H1 (cell line): ENCODE measurements at regions not wholly inside any gene's neighbourhood (a gene's known extent, or its start where the extent isn't known, plus 50 kb on each side); places are given as distances from the start of the nearest gene placed in this dataset.

Experiments used
- CTCF ChIA-PET: fragments of 300-600 bp; sonication (Branson Sonifier 250); formaldehyde crosslinking; loops from one replicate; lab custom pipeline; 2021; ENCODE audit not compliant: partially characterized antibody; lab: Charles Lee
- POLR2A ChIA-PET: fragments of 300-600 bp; sonication (Branson Sonifier 250); formaldehyde crosslinking; loops from one replicate; lab custom pipeline; 2021; ENCODE audit warnings: inconsistent platforms; ENCODE audit not compliant: partially characterized antibody; lab: Charles Lee
- DNase-seq, 2 experiments: peaks; one replicate each; pipeline versions ENCODE4 v3.0.0 to v3.0.0-alpha.2; 2010 to 2022; ENCODE audit warnings: low spot score in 2 of 2, low read depth in 1 of 2, mixed read lengths in 1 of 2
- FAIRE-seq: peaks from 2 replicates; lab custom pipeline; 2011; peaks lifted over from hg19 to GRCh38; lab: Jason Lieb, UNC
- H2AFZ ChIP-seq: 2 replicates; pipeline ENCODE4 v1.8.1; 2012; ENCODE audit warnings: low read length, inconsistent platforms
- H2AK5ac ChIP-seq: 2 replicates; pipeline ENCODE4 v1.6.1; 2013; ENCODE audit warnings: low read depth, low read length
- H2BK120ac ChIP-seq: replicated peaks from 2 replicates; pipeline ENCODE3; 2013; ENCODE audit warnings: low read depth, low read length, inconsistent platforms
- H2BK12ac ChIP-seq: 2 replicates; pipeline ENCODE4 v1.6.1; 2013; ENCODE audit warnings: low read depth, low read length
- H2BK15ac ChIP-seq: 2 replicates; pipeline ENCODE4 v1.6.1; 2013; ENCODE audit warnings: low read length
- H2BK20ac ChIP-seq: 2 replicates; pipeline ENCODE4 v1.6.1; 2013; ENCODE audit warnings: low read length
- H2BK5ac ChIP-seq: 2 replicates; pipeline ENCODE4 v1.6.1; 2013; ENCODE audit warnings: low read depth, low read length
- H3K14ac ChIP-seq: 2 replicates; pipeline ENCODE4 v1.6.1; 2013; ENCODE audit warnings: inconsistent platforms; ENCODE audit not compliant: insufficient read length
- H3K18ac ChIP-seq: 2 replicates; pipeline ENCODE4 v1.6.1; 2013; ENCODE audit warnings: low read length; ENCODE audit errors: extremely low read depth
- H3K23ac ChIP-seq: 2 replicates; pipeline ENCODE4 v1.6.1; 2013; ENCODE audit warnings: inconsistent platforms; ENCODE audit not compliant: insufficient read length
- H3K23me2 ChIP-seq: 2 replicates; pipeline ENCODE4 v1.6.1; 2013; ENCODE audit warnings: low read depth, low read length
- H3K27ac ChIP-seq: 2 replicates; pipeline ENCODE4 v1.6.1; 2011; ENCODE audit warnings: low read depth, low read length, inconsistent platforms
- H3K27me3 ChIP-seq, 4 experiments: replicated peaks in 1 of 4; 1 replicate in 1 of 4; 2 replicates in 3 of 4; pipeline versions ENCODE4 v1.6.1 to v1.8.1; 2011 to 2013; ENCODE audit warnings: low read length in 3 of 4, mild to moderate bottlenecking in 3 of 4, inconsistent platforms in 2 of 4, mixed read lengths in 2 of 4, moderate library complexity in 1 of 4; ENCODE audit not compliant: control insufficient read depth in 3 of 4, insufficient read depth in 3 of 4; ENCODE audit errors: extremely low read depth in 1 of 4
- H3K36me3 ChIP-seq, 4 experiments: 2 replicates each; pipeline versions ENCODE4 v1.6.1 to v1.8.1; 2011 to 2013; ENCODE audit warnings: mild to moderate bottlenecking in 4 of 4, low read length in 3 of 4, moderate library complexity in 2 of 4, control low read depth in 1 of 4, inconsistent platforms in 1 of 4; ENCODE audit not compliant: insufficient read depth in 4 of 4, control insufficient read depth in 2 of 4
- H3K4ac ChIP-seq: replicated peaks from 2 replicates; pipeline ENCODE3; 2013; ENCODE audit warnings: low read length, low read depth, mixed read lengths, inconsistent platforms; ENCODE audit not compliant: insufficient read length
- H3K4me1 ChIP-seq, 4 experiments: replicated peaks in 1 of 4; 1 replicate in 1 of 4; 2 replicates in 3 of 4; pipeline versions ENCODE4 v1.6.1 to v1.8.1; 2011 to 2013; ENCODE audit warnings: low read length in 3 of 4, inconsistent platforms in 2 of 4, mixed read lengths in 1 of 4; ENCODE audit not compliant: insufficient read depth in 4 of 4, control insufficient read depth in 3 of 4
- H3K4me2 ChIP-seq, 2 experiments: 2 replicates each; pipeline versions ENCODE4 v1.6.1 to v1.8.1; 2011 to 2013; ENCODE audit warnings: low read depth in 2 of 2, low read length in 2 of 2, control low read depth in 1 of 2, inconsistent platforms in 1 of 2, mild to moderate bottlenecking in 1 of 2; ENCODE audit not compliant: insufficient read depth in 1 of 2
- H3K4me3 ChIP-seq, 4 experiments: fragments of 200-600, 300-600 bp in 1 of 4; sonication (generic), shearing (Covaris generic), sonication (Bioruptor Twin) in 1 of 4; 2 replicates each; pipeline versions ENCODE4 v1.5.1 to v1.8.1; 2011 to 2016; ENCODE audit warnings: low read length in 4 of 4, low read depth in 3 of 4, control low read depth in 2 of 4, inconsistent platforms in 2 of 4, mild to moderate bottlenecking in 2 of 4, mixed read lengths in 1 of 4, moderate library complexity in 1 of 4; ENCODE audit not compliant: insufficient read depth in 2 of 4; ENCODE audit errors: extremely low read depth in 1 of 4
- H3K56ac ChIP-seq: replicated peaks from 2 replicates; pipeline ENCODE3; 2013; ENCODE audit warnings: low read depth, mild to moderate bottlenecking, mixed read lengths, low read length, inconsistent platforms; ENCODE audit not compliant: insufficient read length
- H3K79me1 ChIP-seq: 2 replicates; pipeline ENCODE4 v1.6.1; 2013; ENCODE audit warnings: low read depth, low read length, control low read depth
- H3K79me2 ChIP-seq, 2 experiments: 2 replicates each; pipeline versions ENCODE4 v1.6.1 to v1.8.1; 2012 to 2013; ENCODE audit warnings: low read length in 2 of 2, mild to moderate bottlenecking in 2 of 2, inconsistent platforms in 1 of 2; ENCODE audit not compliant: insufficient read depth in 2 of 2, control insufficient read depth in 1 of 2
- H3K9ac ChIP-seq, 4 experiments: replicated peaks in 1 of 4; 1 replicate in 1 of 4; 2 replicates in 3 of 4; pipeline versions ENCODE4 v1.6.1 to v1.8.1; 2011 to 2013; ENCODE audit warnings: low read depth in 3 of 4, low read length in 3 of 4, control low read depth in 2 of 4, mild to moderate bottlenecking in 2 of 4, moderate library complexity in 2 of 4, inconsistent platforms in 1 of 4; ENCODE audit errors: extremely low read depth in 1 of 4
- H3K9me3 ChIP-seq, 2 experiments: 2 replicates each; pipeline versions ENCODE4 v1.6.1 to v1.8.1; 2012 to 2013; ENCODE audit warnings: mild to moderate bottlenecking in 2 of 2, moderate library complexity in 2 of 2, control low read depth in 1 of 2, inconsistent platforms in 1 of 2, low read depth in 1 of 2, low read length in 1 of 2, mixed read lengths in 1 of 2; ENCODE audit not compliant: insufficient read depth in 2 of 2
- H4K20me1 ChIP-seq, 2 experiments: replicated peaks in 1 of 2; 2 replicates each; pipeline versions ENCODE3 to v1.8.1; 2011 to 2013; ENCODE audit warnings: inconsistent platforms in 2 of 2, low read length in 2 of 2, mild to moderate bottlenecking in 1 of 2; ENCODE audit not compliant: insufficient read depth in 2 of 2, control insufficient read depth in 1 of 2
- H4K5ac ChIP-seq: 2 replicates; pipeline ENCODE4 v1.6.1; 2013; ENCODE audit warnings: low read length, low read depth, mixed read lengths, inconsistent platforms; ENCODE audit not compliant: insufficient read length
- H4K8ac ChIP-seq: 2 replicates; pipeline ENCODE4 v1.8.0; 2013; ENCODE audit warnings: mild to moderate bottlenecking, moderate library complexity, low read length, inconsistent platforms; ENCODE audit not compliant: insufficient read depth; ENCODE audit errors: extremely low read depth
- H4K91ac ChIP-seq: replicated peaks from 2 replicates; pipeline ENCODE3; 2013; ENCODE audit warnings: low read length, mixed read lengths, inconsistent platforms; ENCODE audit not compliant: insufficient read length
- ATF3 ChIP-seq: IDR thresholded peaks from 2 replicates; pipeline ENCODE4 v1.6.1; 2011; ENCODE audit warnings: low read depth, mild to moderate bottlenecking, low read length; ENCODE audit not compliant: insufficient read depth
- CEBPB ChIP-seq: IDR thresholded peaks from 2 replicates; pipeline ENCODE4 v1.6.1; 2012; ENCODE audit warnings: low read depth, low read length
- CHD1 ChIP-seq: IDR thresholded peaks from 2 replicates; pipeline ENCODE4 v1.6.1; 2012; ENCODE audit warnings: low read depth, low read length, improper control_type of control experiment
- CREB1 ChIP-seq: IDR thresholded peaks from 2 replicates; pipeline ENCODE4 v1.6.1; 2012; ENCODE audit warnings: inconsistent platforms
- E2F6 ChIP-seq: IDR thresholded peaks from 2 replicates; pipeline ENCODE4 v1.6.1; 2012; ENCODE audit warnings: inconsistent platforms
- FOSL1 ChIP-seq: IDR thresholded peaks from 2 replicates; pipeline ENCODE4 v1.6.1; 2011; ENCODE audit warnings: mild to moderate bottlenecking, low read depth, low read length, moderate library complexity; ENCODE audit not compliant: insufficient read depth
- JUND ChIP-seq: IDR thresholded peaks from 2 replicates; pipeline ENCODE4 v1.6.1; 2011; ENCODE audit warnings: mild to moderate bottlenecking, improper control_type of control experiment, low read length
- KDM5A ChIP-seq: fragments of 200-600 bp; IDR thresholded peaks from 2 replicates; pipeline ENCODE4 v1.7.1; 2012; ENCODE audit warnings: mild to moderate bottlenecking, low read length, inconsistent platforms, mixed read lengths
- MAX ChIP-seq: IDR thresholded peaks from 2 replicates; pipeline ENCODE4 v1.6.1; 2012; ENCODE audit warnings: inconsistent platforms
- RAD21 ChIP-seq, 2 experiments: IDR thresholded peaks in 1 of 2; conservative IDR thresholded peaks in 1 of 2; 2 replicates each; pipeline ENCODE4 v1.6.1; 2011; ENCODE audit warnings: low read depth in 2 of 2, low read length in 2 of 2, improper control_type of control experiment in 1 of 2, inconsistent platforms in 1 of 2, mild to moderate bottlenecking in 1 of 2, moderate library complexity in 1 of 2
- SIRT6 ChIP-seq: IDR thresholded peaks from one replicate; pipeline ENCODE4 v1.7.1; 2012; ENCODE audit warnings: low read length, inconsistent platforms
- SRF ChIP-seq: IDR thresholded peaks from 2 replicates; pipeline ENCODE4 v1.6.1; 2011; ENCODE audit warnings: mild to moderate bottlenecking, low read depth, low read length, moderate library complexity
- SUZ12 ChIP-seq: fragments of 200-600 bp; sonication (generic); IDR thresholded peaks from 2 replicates; pipeline ENCODE4 v1.6.1; 2012; ENCODE audit warnings: mild to moderate bottlenecking, inconsistent platforms, low read length, moderate library complexity, mixed read lengths
- YY1 ChIP-seq: IDR thresholded peaks from 2 replicates; pipeline ENCODE4 v1.6.1; 2011; ENCODE audit warnings: low read depth, mild to moderate bottlenecking, low read length
- WGBS, 2 experiments: shearing (Covaris generic) in 1 of 2; methylation state at CpG; one replicate each; pipeline versions ENCODE4 v1.1.6 to v1.1.7; 2013 to 2015; ENCODE audit warnings: low lambda C conversion rate in 2 of 2, mixed read lengths in 2 of 2, inconsistent platforms in 1 of 2, low coverage in 1 of 2, missing lambda C conversion rate in 1 of 2; ENCODE audit not compliant: insufficient replicate concordance in 2 of 2, insufficient coverage in 1 of 2, insufficient read length in 1 of 2; ENCODE audit errors: extremely low coverage in 1 of 2, missing lambda C conversion rate in 1 of 2; 5-methylcytosine and 5-hydroxymethylcytosine counted together

GRCh38 chr17:72342061-72342460 lies 221.2 kb downstream of the SOX9 start:
- Histone ChIP-seq H3K4ac (no peak overlapping the region), H3K23me2 (no peaks in the 10 kb centered on the region), H4K20me1 (no peaks in the 10 kb centered on the region), H3K9ac (no peak overlapping the region), H3K79me2 (no peaks in the 10 kb centered on the region), H2BK120ac (no peak overlapping the region), H2BK5ac (no peak overlapping the region), H3K79me1 (no peaks in the 10 kb centered on the region), H3K27ac (no peak overlapping the region), H2AFZ (no peak overlapping the region), H3K27me3 (no peaks in the 10 kb centered on the region), H3K36me3 (no peaks in the 10 kb centered on the region), H3K56ac (no peak overlapping the region), H3K9me3 (no peaks in the 10 kb centered on the region), H2BK12ac (no peak overlapping the region), H4K5ac (no peak overlapping the region), H4K91ac (no peak overlapping the region), H3K14ac (no peak overlapping the region), H2BK20ac (no peak overlapping the region), H3K4me2 (no peak overlapping the region), H2AK5ac (no peak overlapping the region), H4K8ac (no peak overlapping the region), H3K4me1 (peaks cover 0 to 2% (median 0%) of the 10 kb centered on the region in 4 experiments; a peak in 2 of 7 replicates), H2BK15ac (no peak overlapping the region), H3K4me3 (no peak overlapping the region), H3K23ac (no peak overlapping the region), H3K18ac (no peak overlapping the region)
- FAIRE-seq (no peak), DNase-seq (no peak)
- ChIA-PET POLR2A (interaction anchor here (1.0 kb wide), 1 partner anchor 16 kb away, joined by 3 read pairs; no protein-coding TSS in a partner anchor), CTCF (interaction anchor here (0.6 to 1.1 kb wide), 3 partner anchors 89 to 1575 kb away, joined by 3 read pairs; no protein-coding TSS in a partner anchor)
- WGBS, 2 experiments: 85% methylated on average over 5 of the region's 5 CpGs; no CpG with 5 or more reads in 1 of the 2 experiments
- no peak for TF ChIP-seq CREB1
- TF ChIP-seq CHD1: no peak
- TF ChIP-seq E2F6: no peak
- TF ChIP-seq SIRT6: no peak
- TF ChIP-seq KDM5A: no peak
- no peak for TF ChIP-seq FOSL1
- TF ChIP-seq CEBPB: no peak
- TF ChIP-seq YY1: no peak
- TF ChIP-seq JUND: no peak
- no peak for TF ChIP-seq MAX
- no peak for TF ChIP-seq RAD21 (IDR thresholded peaks at IDR 0.05 in 1 of 2, conservative IDR thresholded peaks at IDR 0.05 in 1 of 2; ENCODE audit: low read depth in 2 of 2, low read length in 2 of 2)
- TF ChIP-seq SUZ12: no peak
- TF ChIP-seq ATF3: no peak
- TF ChIP-seq SRF: no peak
